ENCODE measurements at regions not wholly inside any gene's neighbourhood (a gene's known extent, or its start where the extent isn't known, plus 50 kb on each side); places are given as distances from the start of the nearest gene placed in this dataset.

DNA sequence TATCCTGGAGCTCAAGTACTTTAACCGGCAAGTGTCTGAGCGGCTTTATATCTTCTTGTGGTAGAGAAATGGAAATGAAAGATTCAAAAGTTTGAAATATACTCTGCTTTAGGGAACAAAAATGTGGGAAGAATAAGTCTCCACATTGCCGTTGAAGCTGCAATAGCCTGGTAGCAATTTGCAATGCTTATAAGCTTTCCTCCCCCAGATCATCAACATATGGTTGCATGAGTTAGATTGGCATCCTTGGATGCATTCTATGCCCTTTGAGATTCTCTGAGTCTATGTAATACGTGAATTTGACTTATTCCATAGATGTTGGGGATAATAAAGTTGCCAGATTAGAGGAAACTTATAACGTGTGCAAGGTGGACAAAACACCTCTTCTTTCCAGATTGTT lies 86.1 kb upstream of the KCNK1 start:
- DNase-seq: no peak
- Histone ChIP-seq H3K9me2 (replicated peaks; ENCODE audit: insufficient read depth, low read length) (no peaks in the 10 kb centered on the region), H3K79me2 (ENCODE audit: low read length) (no peaks in the 10 kb centered on the region), H3K36me3 (replicated peaks; ENCODE audit: insufficient read depth, low read length) (no peaks in the 10 kb centered on the region), H3K4me3 (ENCODE audit: low read length) (no peak overlapping the region), H2AFZ (ENCODE audit: low read length) (no peak overlapping the region), H4K20me1 (ENCODE audit: insufficient read depth, low read length) (no peaks in the 10 kb centered on the region), H3K4me1 (ENCODE audit: low read length) (no peaks in the 10 kb centered on the region), H3F3A (ENCODE audit: insufficient read depth, low read length) (no peaks in the 10 kb centered on the region), H3K4me2 (ENCODE audit: low read depth, low read length) (no peak overlapping the region), H3K9ac (ENCODE audit: low read length) (no peak overlapping the region), H3K27ac (ENCODE audit: low read length) (no peak overlapping the region), H3K27me3 (replicated peaks; ENCODE audit: insufficient read depth, low read length) (no peaks in the 10 kb centered on the region), H3K9me3 (replicated peaks; ENCODE audit: insufficient read depth, low read length) (no peaks in the 10 kb centered on the region)
- TF ChIP-seq EZH2 (optimal IDR thresholded peaks at IDR 0.05; ENCODE audit: low read depth, low read length) (no peak), EZH2phosphoT487 (IDR thresholded peaks at IDR 0.05; ENCODE audit: low read length) (no peak), CTCF (IDR thresholded peaks at IDR 0.05; ENCODE audit: low read length) (no peak)

- Histone ChIP-seq H3K4me3 (ENCODE audit: low read length) (no peak overlapping the region), H3K36me3 (replicated peaks; ENCODE audit: insufficient read depth, low read length) (no peaks in the 10 kb centered on the region), H2AFZ (ENCODE audit: low read length) (no peak overlapping the region), H4K20me1 (ENCODE audit: insufficient read depth, low read length) (no peaks in the 10 kb centered on the region), H3K9me2 (replicated peaks; ENCODE audit: insufficient read depth, low read length) (no peaks in the 10 kb centered on the region), H3K79me2 (ENCODE audit: low read length) (no peaks in the 10 kb centered on the region), H3K9ac (ENCODE audit: low read length) (no peak overlapping the region), H3K9me3 (replicated peaks; ENCODE audit: insufficient read depth, low read length) (no peaks in the 10 kb centered on the region), H3K4me2 (ENCODE audit: low read depth, low read length) (no peak overlapping the region), H3K27me3 (replicated peaks; ENCODE audit: insufficient read depth, low read length) (no peaks in the 10 kb centered on the region), H3K4me1 (ENCODE audit: low read length) (no peaks in the 10 kb centered on the region), H3K27ac (ENCODE audit: low read length) (no peak overlapping the region), H3F3A (ENCODE audit: insufficient read depth, low read length) (no peaks in the 10 kb centered on the region)
- DNase-seq: no peak
- TF ChIP-seq CTCF (IDR thresholded peaks at IDR 0.05; ENCODE audit: low read length) (no peak), EZH2phosphoT487 (IDR thresholded peaks at IDR 0.05; ENCODE audit: low read length) (no peak), EZH2 (optimal IDR thresholded peaks at IDR 0.05; ENCODE audit: low read depth, low read length) (no peak)
These were observed 83.1 kb upstream of the KCNK1 start for GRCh38 chr1:233530665-233531386.

- H2AFZ ChIP-seq (ENCODE audit: low read length): no peak overlapping the region
- H3K27ac ChIP-seq (ENCODE audit: low read length): no peak overlapping the region
- H3F3A ChIP-seq (ENCODE audit: insufficient read depth, low read length): no peaks in the 10 kb centered on the region
- H3K36me3 ChIP-seq (replicated peaks; ENCODE audit: insufficient read depth, low read length): no peaks in the 10 kb centered on the region
- no peak overlapping the region for H3K4me3 ChIP-seq (ENCODE audit: low read length)
- no peaks in the 10 kb centered on the region for H3K79me2 ChIP-seq (ENCODE audit: low read length)
- no peak overlapping the region for H3K9ac ChIP-seq (ENCODE audit: low read length)
- H3K9me3 ChIP-seq (replicated peaks; ENCODE audit: insufficient read depth, low read length): no peaks in the 10 kb centered on the region
- no peaks in the 10 kb centered on the region for H4K20me1 ChIP-seq (ENCODE audit: insufficient read depth, low read length)
- H3K9me2 ChIP-seq (replicated peaks; ENCODE audit: insufficient read depth, low read length): no peaks in the 10 kb centered on the region
- H3K4me1 ChIP-seq (ENCODE audit: low read length): peaks cover 12% of the 10 kb centered on the region
- H3K4me2 ChIP-seq (ENCODE audit: low read depth, low read length): no peak overlapping the region
- H3K27me3 ChIP-seq (replicated peaks; ENCODE audit: insufficient read depth, low read length): no peaks in the 10 kb centered on the region
- no peak for DNase-seq
- no peak for TF ChIP-seq CTCF (IDR thresholded peaks at IDR 0.05; ENCODE audit: low read length)
- no peak for TF ChIP-seq EZH2 (optimal IDR thresholded peaks at IDR 0.05; ENCODE audit: low read depth, low read length)
- no peak for TF ChIP-seq EZH2phosphoT487 (IDR thresholded peaks at IDR 0.05; ENCODE audit: low read length)
These were observed 73.1 kb upstream of the KCNK1 start for GRCh38 chr1:233540816-233541215.

All from MM.1S (cell line).